HG02623 (cell line): ENCODE measurements at regions not wholly inside any gene's neighbourhood (a gene's known extent, or its start where the extent isn't known, plus 50 kb on each side); places are given as distances from the start of the nearest gene placed in this dataset.
A peak's percentile ranks its signal among the peaks of the same experiment; 100 is the strongest.
"Not testable (repeated sequence)": the region's sequence is repeated elsewhere in the genome, so short reads cannot be mapped to it uniquely, and the experiment has no call there.

Source experiments
- ATAC-seq: cut with Tn5 transposase; IDR thresholded peaks from one replicate; pipeline ENCODE4 v1.9.1; 2021; ENCODE audit warnings: moderate library complexity; ENCODE audit not compliant: unreplicated experiment

DNA sequence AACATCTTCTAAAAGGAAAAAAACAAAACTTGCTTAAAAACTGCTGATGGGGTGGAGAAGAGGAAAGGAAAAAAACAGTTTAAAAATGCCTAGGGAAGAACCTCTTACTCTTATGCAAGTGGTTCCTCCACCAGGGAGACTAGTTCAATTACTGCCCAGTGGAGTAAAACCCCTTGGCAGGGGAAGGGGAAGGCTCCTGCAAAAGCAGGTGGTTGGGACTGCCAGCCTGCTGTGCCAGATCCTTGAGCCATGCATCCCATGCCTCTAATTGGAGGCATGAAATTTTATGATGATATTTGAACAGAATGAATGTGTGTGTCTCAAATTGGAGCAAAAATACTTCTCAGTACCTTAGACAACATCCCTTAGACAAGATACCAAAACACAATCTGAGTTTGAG lies 118.8 kb downstream of the FSCB start:
- no peak for ATAC-seq

DNA sequence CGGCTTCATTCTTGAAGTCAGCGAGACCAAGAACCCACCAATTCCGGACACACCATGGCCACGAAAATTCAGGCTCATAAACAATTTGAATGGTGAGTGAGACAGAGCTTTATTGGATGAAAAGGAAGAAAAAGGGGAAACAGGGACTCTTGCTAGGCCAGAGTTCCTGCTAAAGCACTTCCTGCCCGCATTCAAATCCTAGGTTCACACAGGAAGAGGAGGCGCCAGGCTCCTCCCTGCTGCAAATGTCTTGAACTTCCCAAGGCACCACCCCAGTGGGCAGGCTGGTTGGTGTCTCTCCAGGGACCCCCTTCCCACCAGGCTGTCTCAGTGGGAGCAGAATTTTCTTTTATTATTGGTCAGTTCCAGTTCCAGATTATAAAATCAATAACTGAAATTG lies 121.2 kb downstream of the FSCB start:
- no peak for ATAC-seq

- not testable (repeated sequence) for ATAC-seq
Observed at GRCh38 chr14:44385296-44385695, 121.8 kb downstream of the FSCB start.

DNA sequence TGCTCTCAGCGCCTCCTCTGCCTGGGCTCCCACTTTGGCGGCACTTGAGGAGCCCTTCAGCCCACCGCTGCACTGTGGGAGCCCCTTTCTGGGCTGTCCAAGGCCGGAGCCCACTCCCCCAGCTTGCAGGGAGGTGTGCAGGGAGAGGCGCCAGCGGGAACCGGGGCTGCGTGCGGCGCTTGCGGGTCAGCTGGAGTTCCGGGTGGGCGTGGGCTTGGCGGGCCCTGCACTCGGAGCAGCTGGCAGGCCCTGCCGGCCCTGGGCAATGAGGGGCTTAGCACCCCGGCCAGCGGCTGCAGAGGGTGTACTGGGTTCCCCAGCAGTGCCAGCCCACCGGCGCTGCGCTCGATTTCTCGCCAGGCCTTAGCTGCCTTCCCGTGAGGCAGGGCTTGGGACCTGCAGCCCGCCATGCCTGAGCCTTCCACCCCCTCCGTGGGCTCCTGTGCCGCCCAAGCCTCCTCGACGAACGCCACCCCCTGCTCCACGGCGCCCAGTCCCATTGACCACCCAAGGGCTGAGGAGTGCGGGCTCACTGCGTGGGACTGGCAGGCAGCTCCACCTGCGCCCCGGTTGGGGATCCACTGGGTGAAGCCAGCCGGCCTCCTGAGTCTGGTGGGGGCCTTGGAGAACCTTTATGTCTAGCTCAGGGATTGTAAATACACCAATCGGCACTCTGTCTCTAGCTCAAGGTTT lies 122.3 kb downstream of the FSCB start:
- not testable (repeated sequence) for ATAC-seq

- no peak for ATAC-seq
Observed at GRCh38 chr14:44384093-44384492, 123.0 kb downstream of the FSCB start.

GRCh38 chr14:44383636-44384035 lies 123.4 kb downstream of the FSCB start:
- ATAC-seq: no peak

DNA sequence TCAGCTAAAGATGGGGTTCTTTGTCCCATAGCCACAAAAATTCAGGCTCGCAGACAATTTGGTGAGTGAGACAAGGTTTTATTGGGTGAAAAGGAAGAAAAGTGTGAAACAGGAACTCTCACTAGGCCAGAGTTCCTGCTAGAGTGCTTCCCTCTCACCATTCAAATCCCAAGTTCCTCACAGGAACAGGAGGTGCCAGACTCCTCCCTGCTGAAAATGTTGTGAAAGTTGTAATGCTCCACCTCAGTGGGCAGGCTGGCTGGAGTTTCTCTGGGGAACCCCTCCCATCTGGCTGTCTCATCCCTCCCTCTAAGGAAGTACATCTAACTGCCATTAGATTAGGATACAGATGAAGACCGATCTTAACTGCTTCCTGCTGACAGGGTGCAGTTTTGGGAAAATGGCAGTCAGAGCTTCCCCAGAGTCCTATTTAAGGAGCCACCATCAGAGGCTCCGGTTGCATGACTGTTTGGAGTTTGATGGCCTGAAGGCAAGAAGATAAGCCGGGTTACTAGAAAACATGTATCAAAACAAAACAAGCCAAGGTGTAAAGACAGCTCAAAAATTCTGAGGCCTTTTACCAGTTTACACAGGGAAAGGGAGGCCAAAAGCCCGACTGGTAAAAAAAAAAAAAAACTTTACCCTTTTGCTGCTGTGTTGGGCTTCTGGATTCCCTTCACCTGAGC lies 127.6 kb downstream of the FSCB start:
- ATAC-seq: no peak

- no peak for ATAC-seq
Observed at GRCh38 chr14:44374906-44375305, 132.2 kb downstream of the FSCB start.

DNA sequence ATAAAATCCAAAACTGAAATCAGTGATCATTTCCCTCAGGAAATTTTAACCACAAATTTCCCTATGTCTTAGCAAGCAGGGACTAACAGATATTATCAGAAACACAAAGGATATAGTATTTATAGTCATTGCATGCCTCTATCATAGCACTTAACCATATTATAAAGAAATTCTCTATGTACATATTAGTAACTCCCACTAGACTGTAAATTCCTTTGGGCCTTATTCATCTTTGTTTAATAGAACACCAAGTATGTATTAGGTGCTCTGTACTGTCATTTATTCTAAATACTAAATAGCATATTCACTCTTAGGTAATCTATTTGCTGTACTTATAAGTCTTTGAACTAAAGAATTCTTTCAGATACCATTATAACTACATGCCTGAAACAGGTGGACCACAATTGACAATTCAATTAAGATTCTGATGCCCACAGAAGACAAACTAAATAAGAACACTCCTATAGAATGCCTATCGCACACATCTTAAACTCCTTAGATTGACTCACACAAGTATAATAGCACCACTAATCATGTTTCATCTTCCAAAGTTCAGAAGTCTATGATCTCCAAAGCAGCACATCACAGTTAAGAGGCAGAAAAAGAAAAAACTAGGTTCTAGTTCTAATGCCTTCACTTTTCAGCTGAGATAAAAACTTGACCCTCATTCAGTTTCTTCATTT lies 134.1 kb downstream of the FSCB start:
- ATAC-seq: no peak

GRCh38 chr14:44372231-44372630 lies 134.9 kb downstream of the FSCB start:
- ATAC-seq: no peak

GRCh38 chr14:44370727-44371126 lies 136.4 kb downstream of the FSCB start:
- no peak for ATAC-seq

GRCh38 chr14:44369401-44370123 lies 137.5 kb downstream of the FSCB start:
- no peak for ATAC-seq

DNA sequence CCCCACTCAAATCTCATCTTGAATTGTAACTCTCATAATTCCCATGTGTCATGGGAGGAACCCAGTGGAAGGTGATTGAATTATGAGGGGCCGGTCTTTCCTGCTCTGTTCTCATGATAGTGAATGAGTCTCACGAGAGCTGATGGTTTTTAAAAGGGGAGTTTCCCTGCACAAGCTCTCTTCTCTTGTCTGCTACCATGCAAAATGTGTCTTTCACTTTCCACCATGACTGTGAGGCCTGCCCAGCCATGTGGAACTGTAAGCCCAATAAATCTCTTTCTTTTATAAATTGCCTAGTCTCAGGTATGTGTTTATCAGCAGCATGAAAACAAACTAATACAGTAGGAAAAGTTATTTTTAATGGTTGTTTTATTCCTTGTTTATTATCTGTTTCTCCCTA lies 146.0 kb downstream of the FSCB start:
- ATAC-seq: no peak

DNA sequence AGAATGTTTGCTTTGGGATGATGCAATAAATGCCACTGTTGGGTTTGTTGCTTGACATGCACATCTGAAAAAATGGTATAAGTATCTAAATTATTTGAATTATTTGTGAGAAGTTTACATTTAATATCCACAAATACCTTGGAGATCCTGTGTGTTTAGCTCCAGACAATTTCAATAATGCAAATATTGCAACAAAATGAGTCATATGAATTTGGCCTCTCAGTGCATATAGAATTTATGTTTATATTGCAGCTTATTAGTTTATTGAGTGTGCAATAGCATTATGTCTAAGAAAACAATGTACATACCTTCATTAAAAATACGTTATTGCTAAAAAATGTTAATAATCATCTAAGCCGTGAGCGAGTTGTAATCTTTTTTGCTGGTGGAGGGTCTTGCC lies 153.3 kb downstream of the FSCB start:
- ATAC-seq: no peak

GRCh38 chr14:44352201-44352600 lies 154.9 kb downstream of the FSCB start:
- no peak for ATAC-seq

DNA sequence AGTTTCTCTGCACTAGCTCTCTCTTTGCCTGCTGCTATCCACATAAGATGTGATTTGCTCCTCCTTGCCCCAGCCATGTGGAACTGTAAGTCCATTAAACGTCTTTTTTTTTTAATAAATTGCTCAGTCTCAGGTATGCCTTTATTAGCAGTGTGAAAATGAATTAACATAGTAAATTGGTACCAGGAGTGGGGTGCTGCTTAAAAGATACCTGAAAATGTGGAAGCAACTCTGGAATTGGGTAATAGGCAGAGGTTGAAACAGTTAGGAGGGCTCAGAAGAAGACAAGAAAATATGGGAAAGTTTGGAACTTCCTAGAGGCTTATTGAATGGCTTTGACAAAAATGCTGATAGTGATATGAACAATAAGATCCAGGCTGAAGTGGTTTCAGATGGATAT lies 159.8 kb downstream of the FSCB start:
- ATAC-seq: no peak

DNA sequence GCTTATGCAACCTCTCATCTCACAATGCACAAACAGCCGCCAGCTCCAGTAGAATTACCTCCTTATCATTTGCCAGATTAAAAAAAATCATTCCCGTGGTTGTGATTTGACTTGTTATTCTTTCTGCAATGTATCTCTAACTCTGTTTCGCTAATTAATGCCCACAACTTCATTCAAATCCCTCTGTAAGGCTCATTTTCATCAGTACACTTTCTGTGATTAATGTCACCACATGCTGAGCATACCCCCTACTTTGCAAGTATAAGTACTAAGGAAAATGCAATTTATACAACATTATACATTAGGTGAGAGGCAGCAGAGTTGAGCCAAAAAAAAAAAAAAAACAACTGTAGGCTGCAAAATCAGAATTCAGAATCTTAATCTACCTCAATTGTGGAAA lies 166.0 kb downstream of the FSCB start:
- no peak for ATAC-seq

DNA sequence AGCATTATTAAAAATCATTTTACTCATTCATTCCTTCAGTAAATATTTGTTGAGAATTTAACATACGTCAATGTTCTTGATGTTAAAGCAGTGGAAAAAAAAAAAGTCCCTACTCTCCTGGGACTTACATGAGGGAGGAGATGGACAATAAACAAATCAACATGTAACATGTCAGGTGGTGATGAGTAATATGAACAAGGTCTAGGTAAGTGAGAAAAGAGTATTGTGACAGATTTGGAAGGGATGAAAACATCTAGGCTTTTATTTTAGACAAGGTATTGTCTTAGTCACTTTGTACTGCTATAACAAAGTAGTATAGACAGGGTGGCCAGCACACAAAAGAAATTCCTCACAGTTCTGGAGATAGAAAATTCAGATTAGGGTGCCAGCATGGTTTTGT lies 167.2 kb downstream of the FSCB start:
- ATAC-seq: no peak

DNA sequence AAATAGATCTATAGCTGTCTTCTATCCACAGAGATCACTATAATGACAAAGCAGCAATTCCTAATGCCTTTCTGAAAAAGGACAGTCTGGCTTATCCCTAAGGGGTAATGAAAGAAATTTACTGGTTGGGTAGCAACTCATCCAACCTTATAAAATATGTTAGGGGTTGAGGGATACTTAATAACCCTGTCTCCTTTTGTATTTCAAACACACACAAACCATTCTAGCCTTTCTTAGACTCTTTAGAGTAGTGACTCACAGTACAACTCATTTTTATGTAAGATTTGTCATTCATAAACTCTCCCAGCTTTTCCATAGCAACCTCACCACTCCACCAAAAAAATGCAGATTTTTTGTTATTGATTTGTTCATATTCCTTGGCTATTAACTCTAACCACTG lies 167.9 kb downstream of the FSCB start:
- ATAC-seq: no peak

DNA sequence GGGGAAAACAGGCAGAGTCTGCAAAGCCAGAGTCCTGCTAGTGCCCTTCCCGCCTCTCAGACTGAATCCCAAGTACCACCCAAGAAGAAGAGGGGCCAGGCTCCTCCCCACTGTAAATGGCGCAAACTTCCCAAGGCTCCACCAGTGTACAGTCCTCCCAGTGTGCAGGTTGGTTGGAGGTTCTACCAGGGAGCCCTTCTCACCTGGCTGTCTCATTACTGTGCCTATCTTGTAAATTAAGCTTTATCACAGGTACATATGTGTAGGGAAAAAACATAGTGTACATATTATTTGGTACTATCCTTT lies 189.7 kb downstream of the FSCB start:
- ATAC-seq: peak; percentile 6

DNA sequence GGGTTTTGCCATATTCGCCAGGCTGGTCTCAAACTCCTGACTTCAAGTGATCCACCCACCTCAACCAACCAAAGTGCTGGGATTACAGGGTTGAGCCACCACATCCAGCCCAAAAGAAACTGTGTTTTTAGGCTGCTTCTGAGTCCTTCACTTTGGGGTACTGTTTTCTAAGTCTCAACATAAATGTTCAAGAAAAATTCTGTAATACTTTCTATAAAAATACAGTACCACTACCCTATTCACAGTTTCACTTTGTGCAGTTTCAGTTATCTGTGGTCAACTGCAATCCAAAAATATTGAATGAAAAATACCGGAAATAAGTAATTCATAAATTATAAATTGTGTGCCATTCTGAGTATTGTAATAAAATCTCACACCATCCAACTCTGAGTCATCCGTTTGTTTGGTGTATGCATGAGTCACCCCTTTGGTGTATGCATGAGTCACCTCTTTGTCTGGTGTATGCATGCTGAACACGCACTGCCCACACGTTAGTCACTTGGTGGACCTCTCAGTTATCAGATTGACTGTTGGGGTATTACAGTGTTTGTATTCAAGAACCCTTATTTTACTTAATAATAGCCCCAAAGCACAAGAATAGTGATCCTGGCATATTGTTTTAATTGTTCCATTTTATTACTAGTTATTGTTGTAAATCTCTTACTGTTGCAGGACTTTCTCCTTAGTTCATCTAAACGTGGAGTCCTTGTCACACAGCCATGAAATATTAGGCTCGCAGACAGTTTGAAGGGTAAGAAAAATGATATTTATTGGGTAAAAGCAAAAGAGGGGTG lies 190.2 kb downstream of the FSCB start:
- ATAC-seq: peak; percentile 92
